Bronchial epithelial cell (primary cell): ENCODE measurements at regions not wholly inside any gene's neighbourhood (a gene's known extent, or its start where the extent isn't known, plus 50 kb on each side); places are given as distances from the start of the nearest gene placed in this dataset.
A peak's percentile ranks its signal among the peaks of the same experiment; 100 is the strongest.

Experiments used
- DNase-seq: peaks from one replicate; pipeline ENCODE4 v3.0.0-alpha.2; 2010; ENCODE audit warnings: low read depth
- FAIRE-seq: peaks from 2 replicates; lab custom pipeline; 2011; peaks lifted over from hg19 to GRCh38; lab: Jason Lieb, UNC
- H3K27me3 ChIP-seq: 2 replicates; pipeline ENCODE4 v1.5.1; 2011; ENCODE audit warnings: low read length; ENCODE audit not compliant: control insufficient read depth, insufficient read depth
- H3K36me3 ChIP-seq: 2 replicates; pipeline ENCODE4 v1.5.1; 2011; ENCODE audit warnings: low read length; ENCODE audit not compliant: control insufficient read depth, insufficient read depth
- H3K4me3 ChIP-seq: 2 replicates; pipeline ENCODE4 v1.5.1; 2011; ENCODE audit warnings: mild to moderate bottlenecking, low read depth, low read length, control low read depth
- TF ChIP-seq, protein P1 (sequence below): IDR thresholded peaks from 2 replicates; pipeline ENCODE4 v1.5.1; 2011; ENCODE audit warnings: mild to moderate bottlenecking, moderate library complexity, low read length, control low read depth, inconsistent platforms; ENCODE audit not compliant: insufficient read depth, severe bottlenecking

DNA sequence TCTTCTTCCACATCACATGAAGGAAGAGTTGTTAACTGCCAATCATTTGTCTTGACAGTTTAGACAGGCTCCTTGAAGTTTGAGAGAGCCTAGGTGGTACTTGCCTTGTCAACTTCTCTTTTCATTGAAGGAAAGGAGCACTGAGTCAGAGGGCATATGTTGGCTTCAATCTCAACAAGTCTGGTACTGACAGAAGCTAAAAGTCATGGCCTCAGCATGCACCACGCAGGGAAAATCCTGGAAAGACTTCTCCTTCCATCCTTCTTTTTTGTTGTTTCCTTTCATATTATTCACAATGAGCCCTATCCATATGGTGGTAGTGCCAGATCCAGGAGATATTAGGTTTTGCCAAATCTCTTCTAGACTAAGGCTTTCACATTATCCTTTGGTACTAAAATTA lies 1272.5 kb downstream of the ROBO1 start:
- FAIRE-seq = peak; percentile 55
- Histone ChIP-seq H3K36me3 (no peaks in the 10 kb centered on the region), H3K27me3 (no peaks in the 10 kb centered on the region), H3K4me3 (no peak overlapping the region)
- TF ChIP-seq, protein P1, sequence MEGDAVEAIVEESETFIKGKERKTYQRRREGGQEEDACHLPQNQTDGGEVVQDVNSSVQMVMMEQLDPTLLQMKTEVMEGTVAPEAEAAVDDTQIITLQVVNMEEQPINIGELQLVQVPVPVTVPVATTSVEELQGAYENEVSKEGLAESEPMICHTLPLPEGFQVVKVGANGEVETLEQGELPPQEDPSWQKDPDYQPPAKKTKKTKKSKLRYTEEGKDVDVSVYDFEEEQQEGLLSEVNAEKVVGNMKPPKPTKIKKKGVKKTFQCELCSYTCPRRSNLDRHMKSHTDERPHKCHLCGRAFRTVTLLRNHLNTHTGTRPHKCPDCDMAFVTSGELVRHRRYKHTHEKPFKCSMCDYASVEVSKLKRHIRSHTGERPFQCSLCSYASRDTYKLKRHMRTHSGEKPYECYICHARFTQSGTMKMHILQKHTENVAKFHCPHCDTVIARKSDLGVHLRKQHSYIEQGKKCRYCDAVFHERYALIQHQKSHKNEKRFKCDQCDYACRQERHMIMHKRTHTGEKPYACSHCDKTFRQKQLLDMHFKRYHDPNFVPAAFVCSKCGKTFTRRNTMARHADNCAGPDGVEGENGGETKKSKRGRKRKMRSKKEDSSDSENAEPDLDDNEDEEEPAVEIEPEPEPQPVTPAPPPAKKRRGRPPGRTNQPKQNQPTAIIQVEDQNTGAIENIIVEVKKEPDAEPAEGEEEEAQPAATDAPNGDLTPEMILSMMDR = no peak
- DNase-seq = no peak

DNA sequence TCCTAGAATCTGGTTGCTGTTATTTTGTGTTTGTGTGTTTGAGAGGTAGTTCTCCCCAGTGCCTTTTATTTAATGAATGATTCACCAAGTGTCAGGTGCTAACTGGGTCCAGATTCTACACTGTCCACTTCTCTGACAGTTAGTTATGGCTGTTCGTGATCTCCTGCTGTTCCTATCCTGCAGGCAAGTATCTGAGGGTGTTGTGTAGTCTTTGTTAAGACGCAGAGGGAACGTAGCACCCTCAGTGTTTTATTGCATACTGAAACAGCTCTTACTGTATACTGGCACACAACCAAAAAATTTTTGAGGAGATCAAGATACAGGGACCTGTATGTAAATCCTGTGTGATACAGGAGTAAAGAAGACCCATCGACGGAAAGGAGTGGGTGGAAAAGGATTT lies 1271.3 kb downstream of the ROBO1 start:
- no peak for FAIRE-seq
- TF ChIP-seq, protein P1 = no peak
- Histone ChIP-seq H3K27me3 (no peaks in the 10 kb centered on the region), H3K4me3 (no peak overlapping the region), H3K36me3 (no peaks in the 10 kb centered on the region)
- DNase-seq = no peak

DNA sequence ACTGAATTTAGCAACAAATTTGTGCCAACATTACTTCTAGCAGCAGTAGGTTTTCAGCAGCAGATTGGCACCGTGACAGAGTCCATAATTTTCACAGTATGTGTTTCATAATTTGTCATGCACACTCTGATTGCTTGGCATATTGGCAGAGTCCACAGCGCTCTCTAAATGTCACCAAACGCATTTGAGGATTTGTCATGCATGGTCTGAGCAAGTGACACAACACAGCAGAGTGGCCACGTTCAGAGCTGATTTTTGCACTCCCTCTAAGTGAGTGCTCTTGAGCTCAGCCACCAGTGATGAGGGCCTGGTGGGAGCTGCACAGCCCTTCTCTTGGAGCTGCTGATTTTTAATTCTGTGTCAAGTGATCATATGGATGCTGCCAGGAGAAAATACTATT lies 1270.8 kb downstream of the ROBO1 start:
- H3K27me3 ChIP-seq = no peaks in the 10 kb centered on the region
- no peak for FAIRE-seq
- H3K4me3 ChIP-seq = no peak overlapping the region
- no peaks in the 10 kb centered on the region for H3K36me3 ChIP-seq
- TF ChIP-seq, protein P1 = no peak
- DNase-seq = no peak

DNA sequence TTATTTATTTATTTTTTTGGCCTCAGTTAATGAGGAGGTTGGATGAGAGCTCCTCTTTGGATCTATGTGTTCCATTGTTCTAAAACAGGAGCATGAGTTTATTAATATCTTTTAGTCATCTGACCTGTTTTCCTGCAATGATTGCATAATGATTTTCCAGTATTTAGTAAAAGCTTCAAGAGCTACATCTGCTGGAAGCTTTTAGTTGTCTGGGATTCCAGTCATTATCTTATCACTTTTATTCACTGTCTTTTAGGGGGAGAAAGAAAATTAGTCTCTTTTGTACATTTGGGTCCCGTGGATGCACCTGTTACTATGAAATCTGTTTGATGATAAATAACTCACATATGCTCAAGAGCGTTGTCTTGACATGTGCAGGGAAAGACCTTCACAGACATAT lies 1270.0 kb downstream of the ROBO1 start:
- TF ChIP-seq, protein P1 = peak; percentile 2
- no peak overlapping the region for H3K4me3 ChIP-seq
- DNase-seq (peak; percentile 38), FAIRE-seq (no peak)
- no peaks in the 10 kb centered on the region for H3K27me3 ChIP-seq
- no peaks in the 10 kb centered on the region for H3K36me3 ChIP-seq

DNA sequence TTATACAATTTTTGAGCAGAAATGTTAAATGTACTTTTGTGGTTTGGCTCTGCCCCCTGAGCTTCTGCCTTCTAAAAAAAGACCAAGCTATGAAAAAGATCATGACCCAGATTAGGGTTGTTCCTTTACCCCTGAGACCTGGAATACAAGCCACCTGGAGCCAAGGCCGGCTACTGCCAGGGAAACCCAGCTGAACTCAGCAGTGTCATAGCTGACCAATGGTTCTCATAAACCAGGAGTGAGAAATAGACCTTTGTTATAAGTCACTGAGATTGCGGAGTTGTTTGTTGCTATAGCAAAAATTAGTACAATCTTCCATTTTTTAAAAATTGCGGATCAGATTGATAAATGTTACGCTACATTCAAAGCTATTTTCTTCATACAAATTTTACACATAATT lies 1261.7 kb downstream of the ROBO1 start:
- Histone ChIP-seq H3K27me3 (no peaks in the 10 kb centered on the region), H3K4me3 (no peak overlapping the region), H3K36me3 (no peaks in the 10 kb centered on the region)
- TF ChIP-seq, protein P1 = no peak
- FAIRE-seq (no peak), DNase-seq (no peak)

DNA sequence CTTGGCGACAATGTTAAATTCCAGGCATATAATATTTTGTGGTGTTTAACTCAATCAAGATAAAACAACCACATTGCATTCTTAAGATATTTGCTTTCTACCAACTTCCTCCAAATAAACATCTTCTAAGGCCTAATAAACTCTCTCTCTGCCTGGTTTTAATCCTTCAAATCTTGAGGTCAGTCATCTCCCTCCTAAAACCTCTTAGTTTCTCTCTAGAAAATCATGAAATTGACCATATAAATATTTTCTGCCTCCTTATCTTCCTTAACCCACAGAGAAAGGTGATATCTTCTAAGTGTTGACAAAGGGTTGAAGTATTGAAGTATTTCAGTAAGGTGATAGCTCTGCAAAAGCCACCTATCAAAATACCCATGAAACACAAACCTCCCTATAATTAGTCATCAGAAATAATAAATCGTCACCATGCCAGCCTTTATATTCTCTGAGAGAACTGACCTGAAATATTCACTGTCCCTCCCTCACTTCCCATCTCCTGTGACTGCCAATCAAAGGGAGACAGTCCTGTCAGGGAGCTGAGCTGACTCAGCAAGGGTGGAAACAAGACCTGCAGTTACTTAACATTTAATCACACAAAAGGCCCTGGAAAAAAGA lies 1261.1 kb downstream of the ROBO1 start:
- peak; percentile 64 for DNase-seq
- TF ChIP-seq, protein P1 = no peak
- Histone ChIP-seq H3K4me3 (no peak overlapping the region), H3K36me3 (no peaks in the 10 kb centered on the region), H3K27me3 (no peaks in the 10 kb centered on the region)
- no peak for FAIRE-seq
